Activated naive CD4-positive, alpha-beta T cell treated with anti-CD3 and anti-CD28 coated beads, Interleukin-2, amount 50 U/mL, for 72 hours (primary cell): ENCODE measurements at regions not wholly inside any gene's neighbourhood (a gene's known extent, or its start where the extent isn't known, plus 50 kb on each side); places are given as distances from the start of the nearest gene placed in this dataset.

ENCODE experiments used
- ATAC-seq, 2 donors: fragments of 150-1000 bp; cut with Tn5 transposase; 2 replicates each; pipeline ENCODE4 v1.10.0; 2021; ENCODE audit warnings: mild to moderate bottlenecking in 2 of 2, moderate library complexity in 2 of 2
- DNase-seq, 2 donors: peaks; one replicate each; pipeline ENCODE4 v3.0.0; 2021 to 2022; ENCODE audit warnings: low spot score in 2 of 2
- H3K27ac Mint-ChIP-seq, 2 donors: one replicate each; pipeline ENCODE4 v1.8.0; 2022; ENCODE audit warnings: mild to moderate bottlenecking in 2 of 2, mixed read lengths in 2 of 2
- H3K36me3 Mint-ChIP-seq, 2 donors: one replicate each; pipeline ENCODE4 v1.8.0; 2022; ENCODE audit warnings: mixed read lengths in 2 of 2
- H3K9me3 Mint-ChIP-seq, 2 donors: one replicate each; pipeline ENCODE4 v1.8.0; 2022; ENCODE audit warnings: mixed read lengths in 2 of 2

- H3K9me3 Mint-ChIP-seq, result peaks cover 3 to 8% of the 10 kb centered on the region in 2 donors
- no peaks in the 10 kb centered on the region for H3K36me3 Mint-ChIP-seq
- DNase-seq, result no peak
- ATAC-seq, result no peak
- no peak overlapping the region for H3K27ac Mint-ChIP-seq
Observed at GRCh38 chr14:87465770-87466169, 527.2 kb downstream of the GALC start.

DNA sequence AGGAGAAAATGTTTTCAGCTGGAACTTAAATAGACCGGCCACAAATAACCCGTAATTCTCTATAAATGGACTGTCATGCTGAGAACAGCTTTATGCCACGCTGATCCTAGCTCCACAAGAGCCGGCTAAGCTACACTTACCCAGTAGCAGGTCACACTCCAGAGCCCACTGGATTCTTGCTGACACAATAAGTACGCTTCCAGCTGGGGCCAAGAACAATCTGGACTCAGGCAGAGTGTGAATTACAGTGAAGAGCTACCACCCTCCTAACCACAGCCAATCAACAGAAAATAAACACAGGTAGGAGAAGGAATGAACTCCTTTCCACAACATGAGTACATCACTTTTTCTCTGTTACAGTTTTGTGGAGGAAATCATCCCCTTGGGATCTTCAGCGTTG is 531.3 kb downstream of the GALC start:
- no peak for DNase-seq

GRCh38 chr14:87457720-87458119 is 535.3 kb downstream of the GALC start:
- no peak overlapping the region for H3K27ac Mint-ChIP-seq
- DNase-seq, result no peak
- H3K9me3 Mint-ChIP-seq, result peaks cover 0 to 10% of the 10 kb centered on the region in 2 donors
- no peaks in the 10 kb centered on the region for H3K36me3 Mint-ChIP-seq
- no peak for ATAC-seq

More for the DNA sequence above, 531.3 kb downstream of the GALC start:
- H3K9me3 Mint-ChIP-seq, result peaks cover 0 to 13% of the 10 kb centered on the region in 2 donors
- H3K27ac Mint-ChIP-seq, result no peak overlapping the region
- no peaks in the 10 kb centered on the region for H3K36me3 Mint-ChIP-seq
- no peak for ATAC-seq

- H3K27ac Mint-ChIP-seq, result no peak overlapping the region
- no peak for DNase-seq
Observed at GRCh38 chr14:87450193-87450592, 542.8 kb downstream of the GALC start.

GRCh38 chr14:87449016-87449415 is 544.0 kb downstream of the GALC start:
- Mint-ChIP-seq H3K9me3 (no peaks in the 10 kb centered on the region), H3K36me3 (no peaks in the 10 kb centered on the region), H3K27ac (no peak overlapping the region)
- ATAC-seq (no peak), DNase-seq (no peak)

More at GRCh38 chr14:87450193-87450592, 542.8 kb downstream of the GALC start:
- Mint-ChIP-seq H3K9me3 (no peaks in the 10 kb centered on the region), H3K36me3 (no peaks in the 10 kb centered on the region)
- ATAC-seq, result no peak

DNA sequence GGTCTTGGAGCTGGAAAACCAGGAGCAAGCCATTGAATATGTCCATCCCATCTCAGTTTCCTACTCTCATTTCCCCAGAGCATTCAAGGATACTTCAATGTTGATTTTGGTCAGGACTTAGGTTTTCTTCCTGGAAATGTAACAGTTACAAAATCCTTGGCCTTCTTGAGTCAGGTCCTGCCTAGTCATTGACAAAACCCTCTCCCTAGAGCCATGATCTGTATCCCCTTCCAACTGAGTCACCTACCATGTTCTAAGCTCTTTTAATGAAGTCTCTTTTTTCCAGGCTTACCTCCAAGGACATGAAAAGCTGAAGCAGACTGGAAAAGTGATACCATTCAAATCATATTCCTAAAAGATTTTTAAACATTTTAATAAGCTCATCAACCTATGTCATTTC is 549.2 kb downstream of the GALC start:
- DNase-seq, result no peak
- no peak for ATAC-seq
- no peak overlapping the region for H3K27ac Mint-ChIP-seq
- no peaks in the 10 kb centered on the region for H3K36me3 Mint-ChIP-seq
- H3K9me3 Mint-ChIP-seq, result peaks cover 7 to 9% of the 10 kb centered on the region in 2 donors

- ATAC-seq (no peak), DNase-seq (no peak)
- Mint-ChIP-seq H3K9me3 (peaks cover 9 to 10% of the 10 kb centered on the region in 2 donors), H3K27ac (no peak overlapping the region), H3K36me3 (no peaks in the 10 kb centered on the region)
Observed at GRCh38 chr14:87443039-87443438, 549.9 kb downstream of the GALC start.

GRCh38 chr14:87437158-87437557 is 555.8 kb downstream of the GALC start:
- DNase-seq (no peak), ATAC-seq (no peak)
- H3K36me3 Mint-ChIP-seq, result no peaks in the 10 kb centered on the region
- H3K27ac Mint-ChIP-seq, result no peak overlapping the region
- H3K9me3 Mint-ChIP-seq, result peaks cover 4 to 6% of the 10 kb centered on the region in 2 donors

GRCh38 chr14:87434680-87435079 is 558.3 kb downstream of the GALC start:
- H3K36me3 Mint-ChIP-seq, result no peaks in the 10 kb centered on the region

DNA sequence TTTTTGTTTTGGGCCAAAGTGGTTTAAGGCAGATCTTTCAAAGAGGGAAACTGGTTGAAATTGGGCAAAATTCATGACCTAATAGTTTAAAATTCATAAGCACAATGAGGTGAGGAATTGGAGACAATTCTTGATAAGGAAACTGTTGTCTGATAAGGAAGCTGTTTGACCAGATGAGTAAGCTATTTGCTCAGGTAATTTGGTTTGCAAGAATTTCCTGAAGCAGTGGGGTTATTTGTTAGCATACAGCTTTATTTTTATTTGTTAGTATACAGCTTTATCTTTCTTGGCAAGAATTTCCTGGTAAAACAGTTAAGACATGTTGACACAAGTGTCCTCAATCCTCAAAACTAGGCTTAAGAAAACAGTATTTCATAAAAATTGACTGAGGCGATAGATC is 559.0 kb downstream of the GALC start:
- DNase-seq (no peak), ATAC-seq (no peak)
- Mint-ChIP-seq H3K9me3 (peaks cover 6 to 9% of the 10 kb centered on the region in 2 donors), H3K36me3 (no peaks in the 10 kb centered on the region), H3K27ac (no peak overlapping the region)

More at GRCh38 chr14:87434680-87435079, 558.3 kb downstream of the GALC start:
- ATAC-seq, result no peak
- DNase-seq, result no peak
- no peak overlapping the region for H3K27ac Mint-ChIP-seq
- peaks cover 6 to 9% of the 10 kb centered on the region in 2 donors for H3K9me3 Mint-ChIP-seq

- Mint-ChIP-seq H3K27ac (no peak overlapping the region), H3K9me3 (peaks cover 3 to 9% of the 10 kb centered on the region in 2 donors), H3K36me3 (no peaks in the 10 kb centered on the region)
- ATAC-seq (no peak), DNase-seq (no peak)
Observed at GRCh38 chr14:87432698-87433097, 560.3 kb downstream of the GALC start.

DNA sequence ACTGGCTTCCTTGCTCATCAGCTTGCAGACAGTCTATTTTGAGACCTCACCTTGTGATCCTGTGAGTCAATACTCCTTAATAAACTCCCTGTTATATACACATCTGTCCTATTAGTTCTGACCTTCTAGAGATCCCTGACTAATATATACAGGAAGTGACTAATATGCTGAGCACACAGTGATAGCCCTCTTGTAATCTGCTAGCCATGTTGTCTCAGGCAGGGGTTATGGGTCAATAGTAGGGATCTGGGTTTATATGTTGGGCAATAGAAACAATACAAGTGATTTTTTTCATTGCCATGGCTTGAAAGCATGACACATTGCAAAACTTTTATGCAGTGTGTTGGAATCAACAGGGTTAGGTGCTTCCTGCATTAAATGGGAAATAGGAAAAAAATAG is 562.2 kb downstream of the GALC start:
- ATAC-seq (no peak), DNase-seq (no peak)
- Mint-ChIP-seq H3K27ac (no peak overlapping the region), H3K9me3 (peaks cover 8 to 14% of the 10 kb centered on the region in 2 donors), H3K36me3 (peaks cover 0 to 4% of the 10 kb centered on the region in 2 donors)

- no peak for DNase-seq
- no peak overlapping the region for H3K27ac Mint-ChIP-seq
- peaks cover 0 to 7% of the 10 kb centered on the region in 2 donors for H3K36me3 Mint-ChIP-seq
- ATAC-seq, result no peak
- peaks cover 10 to 17% of the 10 kb centered on the region in 2 donors for H3K9me3 Mint-ChIP-seq
Observed at GRCh38 chr14:87430214-87430613, 562.8 kb downstream of the GALC start.

GRCh38 chr14:87419925-87420324 is 573.1 kb downstream of the GALC start:
- no peak overlapping the region for H3K27ac Mint-ChIP-seq
- no peaks in the 10 kb centered on the region for H3K36me3 Mint-ChIP-seq
- peaks cover 12 to 17% of the 10 kb centered on the region in 2 donors for H3K9me3 Mint-ChIP-seq
- ATAC-seq (no peak), DNase-seq (no peak)

DNA sequence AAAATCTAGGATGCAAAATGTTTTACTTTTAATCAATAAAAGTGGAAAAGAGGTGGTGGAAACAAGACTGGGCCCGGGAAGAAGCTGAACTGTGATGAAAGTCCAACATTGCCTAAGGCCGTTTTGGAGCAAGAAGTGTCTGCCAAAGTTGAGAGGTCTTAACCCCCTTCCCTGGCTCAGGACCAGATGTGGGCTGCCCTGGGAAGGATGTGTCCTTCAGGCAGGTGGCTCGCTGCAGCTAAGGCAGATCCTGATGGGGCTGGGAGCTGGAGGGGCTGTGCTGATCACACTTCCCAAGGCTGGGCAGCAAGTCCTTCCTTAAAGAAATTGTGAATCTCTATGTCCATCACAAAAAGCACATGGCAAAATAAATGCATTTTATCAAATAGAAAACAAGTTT is 581.6 kb downstream of the GALC start:
- DNase-seq (no peak), ATAC-seq (no peak)
- Mint-ChIP-seq H3K9me3 (peaks cover under 1 to 2% of the 10 kb centered on the region in 2 donors), H3K36me3 (no peaks in the 10 kb centered on the region), H3K27ac (no peak overlapping the region)

DNA sequence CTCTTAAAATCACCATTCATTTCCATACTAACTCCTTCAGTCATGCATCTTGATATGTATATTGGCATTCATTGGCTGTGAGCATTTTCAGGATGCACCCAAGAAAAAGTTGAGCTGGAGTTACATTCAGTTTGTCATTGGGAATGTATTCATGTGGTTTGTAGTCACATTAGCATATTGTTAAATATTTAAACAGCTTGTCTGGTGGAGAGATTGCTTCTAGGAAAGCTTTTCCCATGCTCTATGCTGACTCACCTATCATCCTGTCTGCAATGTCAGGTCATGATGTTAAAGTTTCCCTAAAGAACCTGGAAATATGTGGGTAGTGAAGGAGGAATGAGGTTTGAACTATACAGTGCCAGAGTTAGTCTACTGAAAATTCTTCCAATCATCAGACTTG is 583.6 kb downstream of the GALC start:
- ATAC-seq, result no peak
- DNase-seq, result no peak
- H3K36me3 Mint-ChIP-seq, result no peaks in the 10 kb centered on the region
- peaks cover 0 to 8% of the 10 kb centered on the region in 2 donors for H3K9me3 Mint-ChIP-seq
- no peak overlapping the region for H3K27ac Mint-ChIP-seq

GRCh38 chr14:87407344-87407743 is 585.6 kb downstream of the GALC start:
- DNase-seq (no peak), ATAC-seq (no peak)
- no peak overlapping the region for H3K27ac Mint-ChIP-seq
- no peaks in the 10 kb centered on the region for H3K36me3 Mint-ChIP-seq
- H3K9me3 Mint-ChIP-seq, result peaks cover 0 to 8% of the 10 kb centered on the region in 2 donors

- ATAC-seq, result no peak
- Mint-ChIP-seq H3K27ac (no peak overlapping the region), H3K36me3 (no peaks in the 10 kb centered on the region), H3K9me3 (peaks cover 0 to 8% of the 10 kb centered on the region in 2 donors)
- DNase-seq, result no peak
Observed at GRCh38 chr14:87405563-87405962, 587.4 kb downstream of the GALC start.

- DNase-seq, result no peak
- no peaks in the 10 kb centered on the region for H3K36me3 Mint-ChIP-seq
- peaks cover 0 to 4% of the 10 kb centered on the region in 2 donors for H3K9me3 Mint-ChIP-seq
- H3K27ac Mint-ChIP-seq, result no peak overlapping the region
- ATAC-seq, result no peak
Observed at GRCh38 chr14:87397499-87397898, 595.5 kb downstream of the GALC start.
